ENCODE measurements at regions not wholly inside any gene's neighbourhood (a gene's known extent, or its start where the extent isn't known, plus 50 kb on each side); places are given as distances from the start of the nearest gene placed in this dataset.

DNA sequence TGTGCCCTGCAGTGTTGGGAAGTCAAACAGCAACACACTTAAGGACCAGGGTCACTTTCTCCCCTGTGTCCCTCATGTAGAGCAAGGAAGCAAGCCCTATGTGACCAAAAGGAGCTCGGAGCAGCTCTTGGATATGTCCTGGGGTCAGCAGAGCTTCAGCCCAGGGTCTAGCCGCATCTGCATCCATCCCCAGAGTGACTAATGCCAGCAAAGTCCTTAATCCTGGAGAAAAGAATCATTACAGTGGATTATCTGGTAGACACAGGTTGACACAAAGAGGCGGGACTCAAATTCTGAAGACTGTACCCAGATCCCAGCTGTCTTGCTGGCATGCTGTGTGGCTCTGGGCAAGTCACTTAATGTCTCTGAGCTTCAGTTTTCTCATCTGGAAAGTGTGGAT is 239.1 kb upstream of the PWP1 start:
- Histone ChIP-seq H3K9me3 (ENCODE audit: control insufficient read depth, low read depth, low read length) (no peaks in the 10 kb centered on the region), H2AK5ac (ENCODE audit: insufficient read length, low read length) (no peak overlapping the region), H2BK15ac (ENCODE audit: low read depth, low read length) (no peak overlapping the region), H2BK5ac (ENCODE audit: insufficient read length, low read length) (no peak overlapping the region), H2AFZ (ENCODE audit: low read length) (no peak overlapping the region), H4K8ac (replicated peaks; ENCODE audit: insufficient read length, low read depth, low read length) (no peak overlapping the region), H2BK20ac (ENCODE audit: low read depth, low read length, poor library complexity, severe bottlenecking) (no peak overlapping the region), H3K27me3 (ENCODE audit: insufficient read depth, low read length) (no peaks in the 10 kb centered on the region), H4K5ac (ENCODE audit: insufficient read length, low read depth, low read length) (no peak overlapping the region), H3K9ac (ENCODE audit: extremely low read depth, insufficient read length, low read length) (no peak overlapping the region), H3K79me1 (ENCODE audit: insufficient read depth, low read depth, low read length, poor library complexity, severe bottlenecking) (no peaks in the 10 kb centered on the region), H3K4me2 (ENCODE audit: insufficient read depth, insufficient read length, low read length) (no peak overlapping the region), H3K79me2 (ENCODE audit: insufficient read depth, low read length) (no peaks in the 10 kb centered on the region), H3K23me2 (ENCODE audit: insufficient read length, low read depth, low read length, poor library complexity, severe bottlenecking) (no peaks in the 10 kb centered on the region), H3K27ac (ENCODE audit: insufficient read length, low read depth, low read length) (no peak overlapping the region), H3T11ph (ENCODE audit: low read length) (no peak overlapping the region), H4K20me1 (ENCODE audit: control insufficient read depth, insufficient read depth, insufficient read length) (no peaks in the 10 kb centered on the region), H2BK120ac (ENCODE audit: low read depth, low read length, poor library complexity, severe bottlenecking) (no peak overlapping the region), H4K91ac (ENCODE audit: insufficient read length, low read depth, low read length) (no peak overlapping the region), H3K56ac (ENCODE audit: insufficient read length, low read depth, low read length) (no peak overlapping the region), H3K14ac (ENCODE audit: insufficient read depth, low read length) (no peak overlapping the region), H3K18ac (ENCODE audit: insufficient read length, low read depth, low read length) (no peak overlapping the region), H3K4ac (ENCODE audit: low read depth, low read length) (no peak overlapping the region), H3K23ac (ENCODE audit: insufficient read length, low read depth, low read length) (no peak overlapping the region), H3K4me1 (ENCODE audit: insufficient read depth, low read length) (no peaks in the 10 kb centered on the region; the same call in 1 of the 2 replicates), H2BK12ac (ENCODE audit: insufficient read length, low read depth, low read length) (no peak overlapping the region)
- H3K27ac Mint-ChIP-seq: no peak overlapping the region
- no peaks in the 10 kb centered on the region for H3K36me3 Mint-ChIP-seq (ENCODE audit: insufficient read depth in 1 of 3, low read depth in 3 of 3)
- H3K9me3 Mint-ChIP-seq: no peaks in the 10 kb centered on the region
- H3K27me3 Mint-ChIP-seq (ENCODE audit: low read depth): no peaks in the 10 kb centered on the region; the same call in 1 of the 2 replicates
- WGBS (ENCODE audit: extremely low coverage, insufficient read length, low lambda C conversion rate): no CpG with 5 or more reads among the region's 3 CpGs
- TF ChIP-seq, protein P1, sequence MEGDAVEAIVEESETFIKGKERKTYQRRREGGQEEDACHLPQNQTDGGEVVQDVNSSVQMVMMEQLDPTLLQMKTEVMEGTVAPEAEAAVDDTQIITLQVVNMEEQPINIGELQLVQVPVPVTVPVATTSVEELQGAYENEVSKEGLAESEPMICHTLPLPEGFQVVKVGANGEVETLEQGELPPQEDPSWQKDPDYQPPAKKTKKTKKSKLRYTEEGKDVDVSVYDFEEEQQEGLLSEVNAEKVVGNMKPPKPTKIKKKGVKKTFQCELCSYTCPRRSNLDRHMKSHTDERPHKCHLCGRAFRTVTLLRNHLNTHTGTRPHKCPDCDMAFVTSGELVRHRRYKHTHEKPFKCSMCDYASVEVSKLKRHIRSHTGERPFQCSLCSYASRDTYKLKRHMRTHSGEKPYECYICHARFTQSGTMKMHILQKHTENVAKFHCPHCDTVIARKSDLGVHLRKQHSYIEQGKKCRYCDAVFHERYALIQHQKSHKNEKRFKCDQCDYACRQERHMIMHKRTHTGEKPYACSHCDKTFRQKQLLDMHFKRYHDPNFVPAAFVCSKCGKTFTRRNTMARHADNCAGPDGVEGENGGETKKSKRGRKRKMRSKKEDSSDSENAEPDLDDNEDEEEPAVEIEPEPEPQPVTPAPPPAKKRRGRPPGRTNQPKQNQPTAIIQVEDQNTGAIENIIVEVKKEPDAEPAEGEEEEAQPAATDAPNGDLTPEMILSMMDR (conservative IDR thresholded peaks at IDR 0.05): no peak
- DNase-seq: no peak
- peaks cover 20 to 25% of the 10 kb centered on the region in 2 experiments for H3K4me1 Mint-ChIP-seq
- no peak overlapping the region for H3K4me3 Mint-ChIP-seq

Data from H9 (cell line).